HEK293T (cell line): ENCODE measurements at regions not wholly inside any gene's neighbourhood (a gene's known extent, or its start where the extent isn't known, plus 50 kb on each side); places are given as distances from the start of the nearest gene placed in this dataset.

Experiments
- FOXM1 ChIP-seq: fragments of 450-650 bp; IDR thresholded peaks from 2 replicates; pipeline ENCODE4 v1.6.1; 2017; ENCODE audit warnings: mild to moderate bottlenecking, borderline replicate concordance
- TARDBP ChIP-seq: fragments of 450-650 bp; IDR thresholded peaks from 2 replicates; pipeline ENCODE4 v1.6.1; 2016

GRCh38 chr20:21027569-21027968, 78.6 kb downstream of the LINC00237 start:
- TF ChIP-seq FOXM1 (no peak), TARDBP (no peak)
